ENCODE measurements at regions not wholly inside any gene's neighbourhood (a gene's known extent, or its start where the extent isn't known, plus 50 kb on each side); places are given as distances from the start of the nearest gene placed in this dataset.
"Not testable (repeated sequence)": the region's sequence is repeated elsewhere in the genome, so short reads cannot be mapped to it uniquely, and the experiment has no call there.

GRCh38 chr3:157602424-157602823 lies 99.2 kb upstream of the VEPH1 start:
- Mint-ChIP-seq H3K27me3 (peaks cover 9% of the 10 kb centered on the region), H3K36me3 (no peaks in the 10 kb centered on the region), H3K9me3 (ENCODE audit: low read depth) (no peaks in the 10 kb centered on the region), H3K4me1 (peaks cover 4% of the 10 kb centered on the region), H3K4me3 (no peak overlapping the region), H3K27ac (no peak overlapping the region)
- CTCF ChIA-PET: no interaction called here
- ATAC-seq: no peak
- DNase-seq: no peak

- H3K9me3 Mint-ChIP-seq (ENCODE audit: low read depth): no peaks in the 10 kb centered on the region
- no peaks in the 10 kb centered on the region for H3K4me1 Mint-ChIP-seq
- DNase-seq (no peak), ATAC-seq (no peak)
- CTCF ChIA-PET: no interaction called here
- peaks cover 14% of the 10 kb centered on the region for H3K27me3 Mint-ChIP-seq
- H3K27ac Mint-ChIP-seq: no peak overlapping the region
- H3K36me3 Mint-ChIP-seq: no peaks in the 10 kb centered on the region
- no peak overlapping the region for H3K4me3 Mint-ChIP-seq
These were observed 92.0 kb upstream of the VEPH1 start for GRCh38 chr3:157595259-157595658.

GRCh38 chr3:157594413-157594812 lies 91.2 kb upstream of the VEPH1 start:
- CTCF ChIA-PET: no interaction called here
- peaks cover 14% of the 10 kb centered on the region for H3K27me3 Mint-ChIP-seq

DNA sequence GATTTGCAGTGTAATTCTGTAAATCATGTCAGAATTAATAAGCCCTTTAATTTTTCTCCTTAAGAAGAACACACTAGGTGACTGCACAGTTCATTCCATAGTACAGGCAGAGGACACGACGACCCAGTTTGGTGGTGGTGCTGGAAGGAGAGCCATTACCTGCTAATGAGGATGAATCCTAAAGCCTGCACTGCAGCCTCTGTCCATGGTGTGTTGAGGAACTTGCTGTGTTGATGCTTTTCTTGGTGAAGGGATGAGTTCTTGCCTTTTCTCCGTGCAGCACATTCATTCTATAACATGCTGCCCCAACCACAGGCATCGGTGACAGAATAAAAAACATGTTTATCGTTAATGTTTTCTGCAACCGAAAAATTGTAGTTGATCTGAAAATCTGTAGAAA lies 89.6 kb upstream of the VEPH1 start:
- H3K27ac Mint-ChIP-seq: no peak overlapping the region
- no peaks in the 10 kb centered on the region for H3K36me3 Mint-ChIP-seq
- DNase-seq: no peak
- no peak overlapping the region for H3K4me3 Mint-ChIP-seq
- no peaks in the 10 kb centered on the region for H3K4me1 Mint-ChIP-seq
- no peak for ATAC-seq
- CTCF ChIA-PET: no interaction called here
- H3K9me3 Mint-ChIP-seq (ENCODE audit: low read depth): no peaks in the 10 kb centered on the region
- H3K27me3 Mint-ChIP-seq: peaks cover 14% of the 10 kb centered on the region

More at GRCh38 chr3:157594413-157594812, 91.2 kb upstream of the VEPH1 start:
- Mint-ChIP-seq H3K36me3 (no peaks in the 10 kb centered on the region), H3K4me1 (no peaks in the 10 kb centered on the region), H3K9me3 (ENCODE audit: low read depth) (no peaks in the 10 kb centered on the region), H3K27ac (no peak overlapping the region), H3K4me3 (no peak overlapping the region)
- ATAC-seq: no peak
- no peak for DNase-seq

- Mint-ChIP-seq H3K27me3 (peaks cover 6% of the 10 kb centered on the region), H3K36me3 (no peaks in the 10 kb centered on the region), H3K4me1 (no peaks in the 10 kb centered on the region), H3K9me3 (ENCODE audit: low read depth) (no peaks in the 10 kb centered on the region), H3K27ac (no peak overlapping the region), H3K4me3 (no peak overlapping the region)
- DNase-seq (no peak), ATAC-seq (no peak)
- CTCF ChIA-PET: interaction anchor here (0.7 kb wide), 1 partner anchor 1022 kb away, joined by 3 read pairs; no protein-coding TSS in a partner anchor
These were observed 87.1 kb upstream of the VEPH1 start for GRCh38 chr3:157590273-157590672.

DNA sequence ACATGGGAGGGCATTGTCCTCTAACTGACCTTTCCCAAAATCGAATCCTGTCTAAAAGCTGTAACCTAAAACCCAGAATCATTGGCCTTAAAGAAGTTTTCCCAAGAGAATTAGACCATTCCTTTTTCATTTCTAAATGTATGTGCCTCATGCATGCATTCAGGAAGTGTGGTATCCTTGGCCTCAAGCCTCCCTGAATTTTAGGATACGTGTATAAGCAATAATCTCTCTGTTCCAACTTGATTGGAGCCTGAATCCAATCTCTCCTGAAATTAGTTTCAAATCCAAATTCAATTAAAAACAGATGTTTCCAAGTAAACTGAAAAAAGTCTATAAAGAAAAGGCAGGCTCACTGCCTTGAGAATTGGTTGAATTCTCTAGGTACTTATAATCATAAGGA lies 86.0 kb upstream of the VEPH1 start:
- ATAC-seq: no peak
- H3K9me3 Mint-ChIP-seq (ENCODE audit: low read depth): no peaks in the 10 kb centered on the region
- no peaks in the 10 kb centered on the region for H3K36me3 Mint-ChIP-seq
- H3K27ac Mint-ChIP-seq: no peak overlapping the region
- H3K27me3 Mint-ChIP-seq: peaks cover 7% of the 10 kb centered on the region
- CTCF ChIA-PET: no interaction called here
- DNase-seq: no peak
- H3K4me3 Mint-ChIP-seq: no peak overlapping the region
- no peaks in the 10 kb centered on the region for H3K4me1 Mint-ChIP-seq

DNA sequence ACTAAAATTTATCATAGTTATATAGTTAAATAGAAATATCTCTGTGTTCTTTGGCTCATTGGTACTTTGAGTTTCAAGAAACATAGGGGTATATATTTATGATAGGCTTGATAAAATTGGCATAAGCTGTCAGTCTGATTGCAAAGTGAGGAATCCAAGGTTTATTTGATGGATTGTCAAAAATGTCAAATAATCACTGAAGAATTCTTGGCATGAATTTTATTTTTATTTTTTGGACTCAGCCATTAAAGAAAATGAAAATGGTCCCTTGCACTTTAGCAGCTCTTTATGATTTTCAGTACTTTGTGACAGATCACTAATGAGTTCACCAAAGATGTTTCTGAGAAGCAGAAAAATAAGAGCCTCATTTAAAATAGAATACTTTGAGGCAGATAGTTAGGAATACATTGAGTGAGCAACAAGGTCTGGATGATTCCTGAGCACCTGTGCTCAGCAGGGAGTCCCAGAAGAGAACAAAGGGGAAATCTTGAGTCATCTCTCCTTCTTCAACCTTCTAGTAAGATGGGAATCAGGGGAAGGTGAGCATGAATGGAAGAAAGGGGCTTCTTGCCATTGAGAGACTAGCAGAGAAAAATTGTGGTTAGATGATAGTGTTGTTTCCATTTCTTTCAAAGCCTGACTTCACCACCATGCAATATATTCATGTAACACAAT lies 85.3 kb upstream of the VEPH1 start:
- CTCF ChIA-PET: no interaction called here
- Mint-ChIP-seq H3K9me3 (ENCODE audit: low read depth) (no peaks in the 10 kb centered on the region), H3K4me1 (no peaks in the 10 kb centered on the region)

DNA sequence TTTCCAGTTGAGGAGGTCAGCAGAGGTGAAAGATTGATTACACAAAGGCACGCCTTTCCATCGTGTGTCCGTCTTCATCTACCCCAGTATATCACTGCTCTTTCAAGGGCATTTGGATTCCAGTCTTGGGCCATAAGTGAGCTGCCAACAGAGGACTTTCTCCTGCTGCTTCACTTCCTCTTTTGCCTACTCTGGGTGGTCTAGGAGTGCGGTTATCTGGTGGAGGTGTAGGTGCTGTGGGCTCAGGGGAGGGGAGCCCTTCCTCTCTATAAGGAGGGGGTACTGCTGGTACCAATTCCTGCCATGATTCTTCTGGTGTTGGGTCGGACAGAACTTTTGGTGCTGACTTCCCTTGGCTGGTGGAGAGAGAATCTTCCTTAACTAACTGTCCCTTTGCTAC lies 83.1 kb upstream of the VEPH1 start:
- no peak overlapping the region for H3K4me3 Mint-ChIP-seq
- H3K27ac Mint-ChIP-seq: no peak overlapping the region
- CTCF ChIA-PET: no interaction called here
- no peaks in the 10 kb centered on the region for H3K4me1 Mint-ChIP-seq
- DNase-seq (no peak), ATAC-seq (no peak)
- no peaks in the 10 kb centered on the region for H3K36me3 Mint-ChIP-seq
- no peaks in the 10 kb centered on the region for H3K9me3 Mint-ChIP-seq (ENCODE audit: low read depth)
- peaks cover 4% of the 10 kb centered on the region for H3K27me3 Mint-ChIP-seq

More for the DNA sequence above, 85.3 kb upstream of the VEPH1 start:
- H3K36me3 Mint-ChIP-seq: no peaks in the 10 kb centered on the region
- H3K27ac Mint-ChIP-seq: no peak overlapping the region
- no peak overlapping the region for H3K4me3 Mint-ChIP-seq
- DNase-seq (no peak), ATAC-seq (no peak)
- H3K27me3 Mint-ChIP-seq: peaks cover 7% of the 10 kb centered on the region

DNA sequence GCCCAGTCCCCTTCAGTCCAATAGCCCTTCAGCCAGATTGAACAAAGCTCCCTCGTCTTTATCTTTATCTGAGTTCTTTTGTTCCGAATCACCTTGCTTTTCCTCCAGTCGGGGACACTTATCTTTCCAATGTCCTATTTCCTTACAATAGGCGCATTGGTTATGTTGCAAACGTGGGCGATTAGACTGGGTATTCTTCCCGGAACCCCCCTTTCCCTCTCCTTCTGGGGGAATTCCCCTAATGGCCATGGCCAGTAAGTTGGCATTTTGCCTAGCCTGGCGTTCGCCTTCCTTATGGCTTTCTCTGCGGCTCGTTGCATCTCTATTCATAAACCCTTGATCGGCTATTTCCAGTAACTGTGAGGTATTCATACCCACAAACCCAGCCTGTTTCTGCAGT lies 82.2 kb upstream of the VEPH1 start:
- Mint-ChIP-seq H3K4me3 (no peak overlapping the region), H3K9me3 (ENCODE audit: low read depth) (no peaks in the 10 kb centered on the region), H3K27ac (no peak overlapping the region), H3K27me3 (peaks cover 2% of the 10 kb centered on the region), H3K36me3 (no peaks in the 10 kb centered on the region), H3K4me1 (no peaks in the 10 kb centered on the region)
- ATAC-seq (no peak), DNase-seq (no peak)
- CTCF ChIA-PET: interaction anchor here (1.7 kb wide), 1 partner anchor 13 kb away, joined by 5 read pairs; no protein-coding TSS in a partner anchor

- H3K4me1 Mint-ChIP-seq: no peaks in the 10 kb centered on the region
- ATAC-seq (no peak), DNase-seq (no peak)
- no peak overlapping the region for H3K4me3 Mint-ChIP-seq
- no peaks in the 10 kb centered on the region for H3K9me3 Mint-ChIP-seq (ENCODE audit: low read depth)
- CTCF ChIA-PET: interaction anchor here (0.8 kb wide), 1 partner anchor 10 kb away, joined by 5 read pairs; no protein-coding TSS in a partner anchor
- peaks cover 5% of the 10 kb centered on the region for H3K27me3 Mint-ChIP-seq
- H3K27ac Mint-ChIP-seq: no peak overlapping the region
- H3K36me3 Mint-ChIP-seq: no peaks in the 10 kb centered on the region
These were observed 79.4 kb upstream of the VEPH1 start for GRCh38 chr3:157582637-157582973.

DNA sequence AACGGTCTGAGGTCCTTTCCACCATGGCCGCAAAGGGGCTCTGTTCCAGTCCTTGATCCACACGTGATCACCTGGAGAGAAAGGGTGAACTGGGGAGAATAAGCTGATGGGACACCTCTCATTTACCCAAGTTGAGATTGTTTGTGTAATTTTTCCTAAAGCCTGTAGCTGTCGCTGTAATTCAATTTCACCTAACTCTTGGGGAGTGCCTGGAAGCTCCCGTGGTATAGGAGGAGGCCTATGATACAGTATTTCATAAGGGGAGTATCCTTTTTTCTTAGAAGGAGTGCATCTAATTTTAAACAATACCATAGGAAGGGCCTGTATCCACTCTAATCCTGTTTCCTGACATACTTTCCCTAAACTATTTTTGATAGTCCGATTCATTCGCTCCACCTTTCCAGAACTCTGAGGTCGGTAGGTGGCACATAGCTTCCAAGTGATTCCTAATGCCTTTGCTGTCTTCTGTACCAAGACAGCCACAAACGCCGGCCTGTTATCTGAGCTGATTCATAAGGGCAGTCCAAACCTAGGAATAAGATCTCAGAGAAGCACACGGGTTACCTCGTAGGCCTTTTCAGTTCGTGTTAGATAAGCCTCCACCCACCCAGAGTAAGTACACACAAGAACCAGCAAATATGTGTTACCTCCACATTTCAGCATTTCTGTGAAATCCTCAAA lies 78.9 kb upstream of the VEPH1 start:
- CTCF ChIA-PET: interaction anchor here (0.8 kb wide), 1 partner anchor 9 kb away, joined by 5 read pairs; no protein-coding TSS in a partner anchor
- not testable (repeated sequence) for H3K9me3 Mint-ChIP-seq (ENCODE audit: low read depth); ATAC-seq; DNase-seq; H3K27me3 Mint-ChIP-seq; H3K27ac Mint-ChIP-seq; H3K36me3 Mint-ChIP-seq; H3K4me3 Mint-ChIP-seq; H3K4me1 Mint-ChIP-seq

- no peak for DNase-seq
- Mint-ChIP-seq H3K9me3 (ENCODE audit: low read depth) (no peaks in the 10 kb centered on the region), H3K4me1 (no peaks in the 10 kb centered on the region), H3K4me3 (no peak overlapping the region), H3K36me3 (no peaks in the 10 kb centered on the region), H3K27me3 (peaks cover 5% of the 10 kb centered on the region), H3K27ac (no peak overlapping the region)
- CTCF ChIA-PET: no interaction called here
- no peak for ATAC-seq
These were observed 78.2 kb upstream of the VEPH1 start for GRCh38 chr3:157581371-157581770.

GRCh38 chr3:157578181-157578580 lies 75.0 kb upstream of the VEPH1 start:
- no peaks in the 10 kb centered on the region for H3K9me3 Mint-ChIP-seq (ENCODE audit: low read depth)
- no peak overlapping the region for H3K4me3 Mint-ChIP-seq
- H3K36me3 Mint-ChIP-seq: no peaks in the 10 kb centered on the region
- ATAC-seq (no peak), DNase-seq (no peak)
- H3K27ac Mint-ChIP-seq: no peak overlapping the region
- peaks cover 7% of the 10 kb centered on the region for H3K27me3 Mint-ChIP-seq
- CTCF ChIA-PET: interaction anchor here (0.7 kb wide), 1 partner anchor 21 kb away, joined by 3 read pairs; no protein-coding TSS in a partner anchor
- peaks cover 2% of the 10 kb centered on the region for H3K4me1 Mint-ChIP-seq

- H3K27me3 Mint-ChIP-seq: peaks cover 13% of the 10 kb centered on the region
- H3K4me1 Mint-ChIP-seq: peaks cover 2% of the 10 kb centered on the region
- DNase-seq (no peak), ATAC-seq (no peak)
- CTCF ChIA-PET: interaction anchor here (2.6 kb wide), 1 partner anchor 42 kb away, joined by 75 read pairs; no protein-coding TSS in a partner anchor
- no peak overlapping the region for H3K4me3 Mint-ChIP-seq
- no peaks in the 10 kb centered on the region for H3K9me3 Mint-ChIP-seq (ENCODE audit: low read depth)
- no peaks in the 10 kb centered on the region for H3K36me3 Mint-ChIP-seq
- no peak overlapping the region for H3K27ac Mint-ChIP-seq
These were observed 71.3 kb upstream of the VEPH1 start for GRCh38 chr3:157574531-157574930.

Measured in activated CD8-positive, alpha-beta memory T cell treated with anti-CD3 and anti-CD28 coated beads, Interleukin-2, amount 10 ng/mL, durations not matched to agents 7 days and 5 days (primary cell).